Colonic mucosa (tissue), 4 donors: ENCODE measurements at regions not wholly inside any gene's neighbourhood (a gene's known extent, or its start where the extent isn't known, plus 50 kb on each side); places are given as distances from the start of the nearest gene placed in this dataset.
"Not testable (repeated sequence)": the region's sequence is repeated elsewhere in the genome, so short reads cannot be mapped to it uniquely, and the experiment has no call there.

Source experiments
- DNase-seq: peaks from one replicate; pipeline ENCODE4 v3.0.0-alpha.2; 2020
- H3K27ac ChIP-seq: fragments of 200-600 bp; one replicate; pipeline ENCODE4 v1.8.0; 2021
- H3K27me3 ChIP-seq: fragments of 200-600 bp; one replicate; pipeline ENCODE4 v1.8.0; 2021
- H3K36me3 ChIP-seq: fragments of 200-600 bp; one replicate; pipeline ENCODE4 v1.8.0; 2021
- H3K4me1 ChIP-seq: fragments of 200-600 bp; one replicate; pipeline ENCODE4 v1.8.0; 2021; ENCODE audit warnings: mild to moderate bottlenecking
- H3K4me3 ChIP-seq: fragments of 200-600 bp; one replicate; pipeline ENCODE4 v1.8.0; 2021
- H3K9ac ChIP-seq, 2 donors: one replicate each; pipeline ENCODE4 v1.7.0; 2013; ENCODE audit warnings: control low read depth in 2 of 2, low read depth in 2 of 2, low read length in 2 of 2
- H3K9me3 ChIP-seq: fragments of 200-600 bp; one replicate; pipeline ENCODE4 v1.8.0; 2021
- CTCF ChIP-seq: fragments of 200-600 bp; IDR thresholded peaks from one replicate; pipeline ENCODE4 v1.8.0; 2022; ENCODE audit warnings: antibody characterized with exemption, mild to moderate bottlenecking
- intact Hi-C: fragments of 100-400 bp; cut with DNase I; formaldehyde crosslinking; loops from one replicate; pipeline ENCODE4 v1.14.1; 2022
- donor health status: healthy.
- donor health status: DM: no; HTN: no; CAD: no.
- donor health status: DM: no; HTN: no; CAD: no.

DNA sequence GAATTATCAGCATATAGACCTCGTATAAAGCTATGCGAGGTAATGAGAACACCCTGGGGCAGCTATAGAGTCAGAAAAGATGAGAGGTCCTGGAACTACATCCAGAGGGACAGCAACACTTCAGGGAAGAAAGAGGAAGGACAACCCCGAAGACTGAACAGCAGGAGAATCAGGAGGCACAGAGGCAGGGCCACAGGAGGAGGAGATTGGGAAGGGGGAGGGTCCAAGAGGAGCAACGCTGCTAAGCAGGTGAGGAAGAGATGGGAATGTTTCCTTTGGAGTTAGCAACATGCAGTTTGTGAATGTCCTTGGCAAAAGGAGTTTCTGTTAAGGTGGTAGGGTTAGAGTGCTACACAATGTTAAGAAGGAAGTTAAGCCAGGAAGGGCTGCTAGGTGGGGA is 79.5 kb upstream of the OLIG3 start:
- no peaks in the 10 kb centered on the region for H3K27me3 ChIP-seq
- H3K27ac ChIP-seq, result no peak overlapping the region
- intact Hi-C loops, result no loop called here
- H3K9ac ChIP-seq, result no peak overlapping the region
- no peak for DNase-seq
- TF ChIP-seq CTCF, result no peak
- no peak overlapping the region for H3K4me3 ChIP-seq
- no peaks in the 10 kb centered on the region for H3K9me3 ChIP-seq
- no peaks in the 10 kb centered on the region for H3K4me1 ChIP-seq
- no peaks in the 10 kb centered on the region for H3K36me3 ChIP-seq

- Histone ChIP-seq H3K4me3 (no peak overlapping the region), H3K27ac (no peak overlapping the region), H3K36me3 (no peaks in the 10 kb centered on the region), H3K27me3 (no peaks in the 10 kb centered on the region), H3K9ac (no peak overlapping the region), H3K9me3 (no peaks in the 10 kb centered on the region), H3K4me1 (no peaks in the 10 kb centered on the region)
- DNase-seq, result no peak
- intact Hi-C loops, result no loop called here
- TF ChIP-seq CTCF, result no peak
These were observed 85.4 kb upstream of the OLIG3 start for GRCh38 chr6:137579612-137580011.

DNA sequence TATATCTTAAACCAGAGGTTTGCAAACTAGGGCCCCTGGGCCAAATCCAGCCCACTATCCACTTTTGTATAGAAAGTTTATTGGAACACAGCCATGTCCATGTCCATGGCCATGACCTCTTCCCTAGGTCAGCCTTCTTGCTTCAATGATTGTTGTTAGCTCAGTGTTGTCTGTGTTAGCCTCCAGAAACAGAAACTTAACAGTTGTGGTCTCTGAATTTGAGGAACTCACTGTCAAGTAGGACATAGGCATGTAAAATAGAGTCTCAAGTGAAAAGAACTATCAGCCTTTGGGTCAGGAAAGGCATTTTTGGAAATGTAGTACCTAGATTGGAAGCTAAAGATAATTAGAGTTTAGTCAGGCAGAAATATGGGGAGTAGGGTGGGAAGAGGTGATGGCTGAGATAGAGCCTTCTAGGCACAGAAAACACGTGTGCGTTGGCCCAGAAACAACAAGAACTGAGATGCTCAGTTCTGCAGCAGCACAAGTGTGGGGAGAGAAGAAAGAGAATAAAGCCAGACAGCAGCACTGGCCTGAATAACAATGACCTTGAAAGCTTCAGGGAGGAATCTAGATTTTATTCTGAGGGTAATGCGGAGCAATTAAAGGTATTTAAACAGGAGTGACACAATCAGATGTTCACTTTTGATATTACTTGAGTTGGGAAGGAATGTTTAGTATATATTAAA is 87.0 kb upstream of the OLIG3 start:
- TF ChIP-seq CTCF, result no peak
- Histone ChIP-seq H3K27me3 (no peaks in the 10 kb centered on the region), H3K4me1 (no peaks in the 10 kb centered on the region), H3K36me3 (no peaks in the 10 kb centered on the region), H3K9ac (no peak overlapping the region), H3K9me3 (no peaks in the 10 kb centered on the region), H3K4me3 (no peak overlapping the region), H3K27ac (no peak overlapping the region)
- intact Hi-C loops, result no loop called here
- DNase-seq, result no peak

DNA sequence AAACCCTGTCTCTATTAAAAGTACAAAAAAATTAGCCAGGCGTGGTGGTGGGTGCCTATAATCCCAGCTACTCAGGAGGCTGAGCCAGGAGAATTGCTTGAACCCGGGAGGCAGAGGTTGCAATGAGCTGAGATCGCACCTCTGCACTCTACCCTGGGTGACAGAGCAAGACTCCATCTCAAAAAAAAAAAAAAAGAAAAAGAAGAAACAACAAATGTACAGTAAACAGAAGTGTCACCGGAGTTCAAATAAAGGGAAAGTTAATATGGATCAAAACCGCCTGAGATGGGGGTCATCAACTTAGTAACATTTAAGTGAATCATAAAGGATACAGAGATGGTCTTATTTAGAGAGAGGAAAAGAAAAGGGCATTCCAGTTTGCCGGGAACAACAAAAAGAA is 89.3 kb upstream of the OLIG3 start:
- H3K9me3 ChIP-seq, H3K4me3 ChIP-seq, H3K36me3 ChIP-seq, intact Hi-C loops, H3K4me1 ChIP-seq, H3K27ac ChIP-seq, H3K27me3 ChIP-seq, H3K9ac ChIP-seq, DNase-seq: not testable (repeated sequence)

- Histone ChIP-seq H3K4me3 (no peak overlapping the region), H3K27me3 (no peaks in the 10 kb centered on the region), H3K9me3 (no peaks in the 10 kb centered on the region), H3K4me1 (no peaks in the 10 kb centered on the region), H3K9ac (no peak overlapping the region), H3K36me3 (no peaks in the 10 kb centered on the region), H3K27ac (no peak overlapping the region)
- DNase-seq, result no peak
- intact Hi-C loops, result no loop called here
- no peak for TF ChIP-seq CTCF
These were observed 94.3 kb upstream of the OLIG3 start for GRCh38 chr6:137588472-137588871.

- intact Hi-C loops, result no loop called here
These were observed 95.1 kb upstream of the OLIG3 start for GRCh38 chr6:137589067-137589848.

More at GRCh38 chr6:137589067-137589848, 95.1 kb upstream of the OLIG3 start:
- TF ChIP-seq CTCF, result peak; percentile 30
- Histone ChIP-seq H3K9me3 (no peaks in the 10 kb centered on the region), H3K9ac (no peak overlapping the region), H3K27me3 (no peaks in the 10 kb centered on the region), H3K4me1 (no peaks in the 10 kb centered on the region), H3K4me3 (no peak overlapping the region), H3K27ac (no peak overlapping the region), H3K36me3 (no peaks in the 10 kb centered on the region)
- DNase-seq, result peak; percentile 18
